Gastroesophageal sphincter (tissue), 4 donors: ENCODE measurements at regions not wholly inside any gene's neighbourhood (a gene's known extent, or its start where the extent isn't known, plus 50 kb on each side); places are given as distances from the start of the nearest gene placed in this dataset.

ENCODE experiments used
- ATAC-seq: fragments of 150-250 bp; one replicate; pipeline ENCODE4 v1.9.1; 2016; ENCODE audit warnings: mild to moderate bottlenecking, moderate library complexity
- H3K27ac ChIP-seq, 4 donors: fragments of 200-600 bp; sonication (generic) in 3 of 4; 1 replicate in 3 of 4; 2 replicates in 1 of 4; pipeline ENCODE4 v1.5.1; 2016 to 2019
- H3K27me3 ChIP-seq: fragments of 200-600 bp; sonication (generic); one replicate; pipeline ENCODE4 v1.5.1; 2019
- H3K36me3 ChIP-seq, 2 donors: fragments of 200-600 bp; sonication (generic); one replicate each; pipeline ENCODE4 v1.5.1; 2019; ENCODE audit warnings: control low read depth in 1 of 2
- H3K4me1 ChIP-seq, 3 donors: fragments of 200-600 bp; sonication (generic); 1 replicate in 2 of 3; 2 replicates in 1 of 3; pipeline ENCODE4 v1.5.1; 2016 to 2019; ENCODE audit warnings: control low read depth in 2 of 3
- H3K4me3 ChIP-seq, 2 donors: fragments of 200-600 bp; sonication (generic); one replicate each; pipeline ENCODE4 v1.5.1; 2019; ENCODE audit warnings: mild to moderate bottlenecking in 1 of 2, moderate library complexity in 1 of 2
- H3K9me3 ChIP-seq, 3 donors: fragments of 200-600 bp; sonication (generic); one replicate each; pipeline ENCODE4 v1.5.1; 2017 to 2019; ENCODE audit warnings: control low read depth in 2 of 3
- EP300 ChIP-seq: sonication (generic); formaldehyde crosslinking; IDR thresholded peaks from one replicate; pipeline ENCODE4 v1.6.1; 2017; ENCODE audit warnings: antibody characterized with exemption, mild to moderate bottlenecking
- POLR2A ChIP-seq, 2 donors: fragments of 450-650 bp; IDR thresholded peaks; one replicate each; pipeline ENCODE4 v1.6.1; 2017; ENCODE audit warnings: antibody characterized with exemption in 2 of 2, mild to moderate bottlenecking in 2 of 2, moderate library complexity in 1 of 2
- POLR2AphosphoS5 ChIP-seq: sonication (generic); formaldehyde crosslinking; IDR thresholded peaks from one replicate; pipeline ENCODE4 v1.6.1; 2017; ENCODE audit warnings: antibody characterized with exemption
- WGBS, 2 donors: methylation state at CpG; one replicate each; pipeline ENCODE4 v1.1.5; 2018; ENCODE audit warnings: low coverage in 1 of 2; 5-methylcytosine and 5-hydroxymethylcytosine counted together
- TF ChIP-seq, protein P1 (sequence below), 4 experiments: fragments of 200-600 bp in 2 of 4; fragments of 450-650 bp in 2 of 4; sonication (generic) in 1 of 4; IDR thresholded peaks; one replicate each; pipeline ENCODE4 v1.5.1; 2017 to 2019; ENCODE audit warnings: antibody characterized with exemption in 4 of 4, mild to moderate bottlenecking in 2 of 4, moderate library complexity in 2 of 4

DNA sequence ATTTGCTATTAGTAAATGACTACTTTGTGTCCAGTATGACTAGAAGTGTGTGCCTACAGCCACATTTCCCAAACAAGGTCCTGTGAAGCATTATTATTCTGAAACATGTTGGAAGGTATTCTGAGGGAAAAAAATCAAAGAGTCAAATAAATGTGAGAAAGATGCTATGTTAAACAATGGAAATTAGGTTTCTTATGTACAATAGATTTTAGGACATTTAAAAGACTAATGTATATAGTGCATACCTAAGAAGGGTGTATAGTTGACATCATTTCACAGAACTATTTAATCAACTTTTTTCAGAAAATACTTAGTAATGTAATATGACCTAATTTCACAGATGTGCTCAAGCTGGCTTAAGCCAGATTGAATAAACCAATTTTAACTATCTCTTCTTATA lies 582.5 kb downstream of the USP25 start:
- H3K4me1 ChIP-seq, result no peaks in the 10 kb centered on the region
- ATAC-seq, result no peak
- H3K4me3 ChIP-seq, result no peak overlapping the region
- H3K27me3 ChIP-seq, result no peaks in the 10 kb centered on the region
- no peak overlapping the region for H3K27ac ChIP-seq
- no peaks in the 10 kb centered on the region for H3K9me3 ChIP-seq
- TF ChIP-seq POLR2AphosphoS5, result no peak
- TF ChIP-seq POLR2A (IDR thresholded peaks at IDR 0.05), result no peak
- TF ChIP-seq, protein P1, sequence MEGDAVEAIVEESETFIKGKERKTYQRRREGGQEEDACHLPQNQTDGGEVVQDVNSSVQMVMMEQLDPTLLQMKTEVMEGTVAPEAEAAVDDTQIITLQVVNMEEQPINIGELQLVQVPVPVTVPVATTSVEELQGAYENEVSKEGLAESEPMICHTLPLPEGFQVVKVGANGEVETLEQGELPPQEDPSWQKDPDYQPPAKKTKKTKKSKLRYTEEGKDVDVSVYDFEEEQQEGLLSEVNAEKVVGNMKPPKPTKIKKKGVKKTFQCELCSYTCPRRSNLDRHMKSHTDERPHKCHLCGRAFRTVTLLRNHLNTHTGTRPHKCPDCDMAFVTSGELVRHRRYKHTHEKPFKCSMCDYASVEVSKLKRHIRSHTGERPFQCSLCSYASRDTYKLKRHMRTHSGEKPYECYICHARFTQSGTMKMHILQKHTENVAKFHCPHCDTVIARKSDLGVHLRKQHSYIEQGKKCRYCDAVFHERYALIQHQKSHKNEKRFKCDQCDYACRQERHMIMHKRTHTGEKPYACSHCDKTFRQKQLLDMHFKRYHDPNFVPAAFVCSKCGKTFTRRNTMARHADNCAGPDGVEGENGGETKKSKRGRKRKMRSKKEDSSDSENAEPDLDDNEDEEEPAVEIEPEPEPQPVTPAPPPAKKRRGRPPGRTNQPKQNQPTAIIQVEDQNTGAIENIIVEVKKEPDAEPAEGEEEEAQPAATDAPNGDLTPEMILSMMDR (IDR thresholded peaks at IDR 0.05), result no peak
- TF ChIP-seq EP300, result no peak
- no peaks in the 10 kb centered on the region for H3K36me3 ChIP-seq

DNA sequence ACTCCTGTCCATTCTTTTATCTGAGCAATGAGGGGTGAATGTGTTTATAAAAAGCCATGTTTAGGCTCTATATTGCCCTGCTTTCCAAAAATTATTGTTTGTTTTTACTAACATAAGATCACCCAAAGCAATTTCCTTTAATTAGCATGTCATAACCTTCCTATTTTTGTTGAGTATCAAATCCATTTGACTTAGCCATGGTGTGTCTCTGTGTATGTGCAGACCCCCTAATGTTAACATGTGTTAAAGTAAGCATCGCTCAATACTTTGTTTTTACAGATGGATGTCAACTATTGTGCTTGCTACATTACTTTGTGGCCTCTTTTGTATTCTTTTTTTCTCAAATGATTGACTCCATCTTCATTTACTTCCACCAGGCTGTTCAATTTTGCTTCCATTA lies 585.4 kb downstream of the USP25 start:
- no peak for ATAC-seq
- 80 to 100% methylated on average over 1 of the region's 1 CpG for WGBS, 2 donors

DNA sequence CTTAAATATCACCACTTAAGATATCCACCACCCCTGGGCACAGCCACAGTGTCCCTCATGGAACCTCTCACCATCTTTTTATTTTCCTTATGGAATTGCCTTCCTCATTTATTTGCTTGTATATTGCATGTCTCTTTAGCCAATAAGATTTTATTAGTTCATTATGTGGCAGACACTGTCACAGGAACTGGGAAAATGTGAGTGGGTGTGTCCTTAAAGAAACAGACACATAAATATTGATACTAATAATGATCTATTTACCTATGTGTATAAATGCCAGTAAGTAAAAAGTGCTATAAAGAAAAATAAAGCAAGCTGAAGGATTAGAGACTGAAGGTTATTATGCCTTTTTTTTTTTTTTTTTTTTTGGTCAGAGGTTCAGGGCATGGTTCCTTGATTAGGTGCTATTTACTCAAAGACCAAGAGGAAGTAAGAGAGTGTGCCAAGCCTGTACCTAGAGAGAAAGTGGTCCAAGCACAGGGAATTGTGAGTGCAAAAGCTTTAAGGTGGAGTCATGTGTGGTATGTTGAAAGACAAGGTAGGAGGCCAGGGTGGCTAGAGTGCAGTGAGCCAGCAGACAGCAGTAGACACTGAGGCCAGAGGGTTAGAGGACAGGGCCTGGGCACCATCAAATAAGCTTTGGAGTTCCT lies 589.0 kb downstream of the USP25 start:
- ATAC-seq, result no peak
- no peaks in the 10 kb centered on the region for H3K27me3 ChIP-seq
- H3K4me3 ChIP-seq, result no peak overlapping the region
- no peaks in the 10 kb centered on the region for H3K36me3 ChIP-seq
- H3K4me1 ChIP-seq, result peaks cover 0 to 4% (median 0%) of the 10 kb centered on the region in 3 donors
- no peaks in the 10 kb centered on the region for H3K9me3 ChIP-seq
- no peak overlapping the region for H3K27ac ChIP-seq
- TF ChIP-seq POLR2AphosphoS5 (no peak), EP300 (no peak), POLR2A (IDR thresholded peaks at IDR 0.05) (no peak)
- TF ChIP-seq, protein P1 (IDR thresholded peaks at IDR 0.05), result no peak

More for the DNA sequence above, 585.4 kb downstream of the USP25 start:
- Histone ChIP-seq H3K27me3 (no peaks in the 10 kb centered on the region), H3K36me3 (no peaks in the 10 kb centered on the region), H3K27ac (no peak overlapping the region), H3K4me1 (no peaks in the 10 kb centered on the region), H3K9me3 (no peaks in the 10 kb centered on the region), H3K4me3 (no peak overlapping the region)
- TF ChIP-seq POLR2A (IDR thresholded peaks at IDR 0.05), result no peak
- TF ChIP-seq, protein P1 (IDR thresholded peaks at IDR 0.05), result no peak
- no peak for TF ChIP-seq EP300
- no peak for TF ChIP-seq POLR2AphosphoS5

DNA sequence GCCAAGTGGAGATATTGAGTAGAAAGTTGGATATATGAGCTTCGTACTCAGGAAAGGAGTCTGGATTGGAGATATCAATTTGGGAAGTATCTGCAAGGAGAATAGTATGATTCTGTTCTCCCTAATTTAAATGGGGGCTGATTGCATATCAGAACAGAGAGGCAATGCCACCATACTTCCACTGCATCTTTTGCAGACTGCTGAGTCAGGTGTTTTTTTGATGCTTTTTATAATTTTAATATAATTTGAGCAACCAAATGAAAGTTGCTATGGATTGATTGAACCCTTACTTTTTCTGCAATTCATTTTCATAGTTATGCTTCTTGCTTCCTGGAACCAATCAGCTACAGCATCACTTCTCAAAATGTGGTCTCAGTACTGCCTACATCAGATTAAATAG lies 590.3 kb downstream of the USP25 start:
- Histone ChIP-seq H3K36me3 (no peaks in the 10 kb centered on the region), H3K27me3 (no peaks in the 10 kb centered on the region), H3K4me1 (peaks cover 0 to 5% (median 0%) of the 10 kb centered on the region in 3 donors), H3K4me3 (no peak overlapping the region), H3K27ac (no peak overlapping the region), H3K9me3 (no peaks in the 10 kb centered on the region)
- no peak for ATAC-seq
- WGBS, 2 donors, result 100% methylated on average over 1 of the region's 1 CpG; no CpG with 5 or more reads in 1 of the 2 donors
- no peak for TF ChIP-seq POLR2AphosphoS5
- TF ChIP-seq POLR2A (IDR thresholded peaks at IDR 0.05), result no peak
- TF ChIP-seq, protein P1 (IDR thresholded peaks at IDR 0.05), result no peak
- TF ChIP-seq EP300, result no peak

DNA sequence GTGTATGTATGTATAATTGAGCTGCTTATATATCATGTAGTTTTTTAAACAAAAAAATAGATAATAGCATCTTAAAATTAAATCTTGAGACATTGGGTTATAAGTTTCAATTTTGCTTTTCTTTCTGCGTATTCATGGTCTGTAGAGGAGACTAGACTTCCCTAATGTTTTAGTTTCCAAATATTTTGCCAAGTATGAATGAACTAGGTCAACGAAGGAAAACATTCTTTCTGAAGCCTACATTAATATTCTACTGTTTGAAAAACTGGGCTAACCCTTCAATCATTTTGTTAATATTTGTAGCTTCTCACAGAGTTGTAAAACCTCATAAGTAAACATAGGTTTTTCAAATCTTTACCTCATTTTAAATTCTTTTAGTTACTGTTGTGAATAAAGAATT lies 592.7 kb downstream of the USP25 start:
- WGBS, 2 donors, result 21 to 31% methylated on average over 2 of the region's 2 CpGs
- no peak for ATAC-seq
- Histone ChIP-seq H3K36me3 (no peaks in the 10 kb centered on the region), H3K4me3 (no peak overlapping the region), H3K27ac (no peak overlapping the region), H3K9me3 (no peaks in the 10 kb centered on the region), H3K4me1 (peaks cover 0 to 5% (median 0%) of the 10 kb centered on the region in 3 donors), H3K27me3 (no peaks in the 10 kb centered on the region)
- no peak for TF ChIP-seq POLR2AphosphoS5
- no peak for TF ChIP-seq EP300
- TF ChIP-seq, protein P1 (IDR thresholded peaks at IDR 0.05), result no peak
- TF ChIP-seq POLR2A (IDR thresholded peaks at IDR 0.05), result no peak
